A549 (cell line): ENCODE measurements at regions not wholly inside any gene's neighbourhood (a gene's known extent, or its start where the extent isn't known, plus 50 kb on each side); places are given as distances from the start of the nearest gene placed in this dataset.
A peak's percentile ranks its signal among the peaks of the same experiment; 100 is the strongest.

Source experiments
- ATAC-seq, 2 experiments: fragments of 200-7000 bp in 1 of 2; fragments of >200 bp in 1 of 2; cut with Nextera tagmentation in 1 of 2; cut with Tn5 transposase in 1 of 2; 3 replicates each; pipeline versions ENCODE4 v1.8.0 to v1.9.1; 2018 to 2020; ENCODE audit warnings: mild to moderate bottlenecking in 1 of 2, moderate library complexity in 1 of 2
- CTCF ChIA-PET: fragments of 300-600 bp; sonication (Branson Sonifier 250); formaldehyde crosslinking; extraction: SDS; loops from one replicate; lab custom pipeline; 2021; ENCODE audit warnings: antibody characterized with exemption, inconsistent platforms; lab: Yijun Ruan, JAX
- POLR2A ChIA-PET: fragments of 350-600 bp; formaldehyde crosslinking; extraction: SDS; loops from one replicate; lab custom pipeline; 2021; ENCODE audit warnings: antibody characterized with exemption, inconsistent platforms; lab: Yijun Ruan, JAX
- DNase-seq, 2 experiments: peaks; one replicate each; pipeline versions ENCODE4 v3.0.0 to v3.0.0-alpha.2; 2011 to 2016; ENCODE audit warnings: low read depth in 1 of 2, low spot score in 1 of 2
- FAIRE-seq: peaks from 2 replicates; lab custom pipeline; 2011; peaks lifted over from hg19 to GRCh38; lab: Jason Lieb, UNC
- H3K27ac ChIP-seq, 2 experiments: fragments of >200 bp; sonication (Bioruptor Twin); formaldehyde crosslinking; 3 replicates each; pipeline ENCODE4 v1.5.1; 2016 to 2017
- H3K4me1 ChIP-seq: fragments of >200 bp; sonication (Bioruptor Twin); formaldehyde crosslinking; 3 replicates; pipeline ENCODE4 v1.6.1; 2016
- H3K4me2 ChIP-seq: fragments of >200 bp; sonication (Bioruptor Twin); formaldehyde crosslinking; 3 replicates; pipeline ENCODE4 v1.6.1; 2016
- H3K4me3 ChIP-seq: fragments of >200 bp; sonication (Bioruptor Twin); formaldehyde crosslinking; 3 replicates; pipeline ENCODE4 v1.5.1; 2016
- H3K9me3 ChIP-seq: fragments of >200 bp; sonication (Bioruptor Twin); formaldehyde crosslinking; 3 replicates; pipeline ENCODE4 v1.6.1; 2016
- CBX2 ChIP-seq: fragments of 200-600 bp; sonication (generic); IDR thresholded peaks from 2 replicates; pipeline ENCODE4 v1.6.1; 2016; ENCODE audit warnings: low read depth, mild to moderate bottlenecking, borderline replicate concordance
- CBX8 ChIP-seq: fragments of 200-600 bp; sonication (generic); IDR thresholded peaks from 2 replicates; pipeline ENCODE4 v1.6.1; 2016
- CEBPB ChIP-seq, 2 experiments: fragments of >200 bp in 1 of 2; sonication (Bioruptor Twin) in 1 of 2; formaldehyde crosslinking in 1 of 2; IDR thresholded peaks; 2 replicates each; pipeline ENCODE4 v1.6.1; 2012 to 2016
- EHF ChIP-seq: fragments of 250-450 bp; sonication (Bioruptor Pico); IDR thresholded peaks from 2 replicates; pipeline ENCODE4 v1.5.0; 2020; ENCODE audit warnings: mild to moderate bottlenecking
- EP300 ChIP-seq, 2 experiments: fragments of >200 bp; sonication (Bioruptor Twin); formaldehyde crosslinking; IDR thresholded peaks; 2 replicates in 1 of 2; 3 replicates in 1 of 2; pipeline ENCODE4 v1.6.1; 2016 to 2017
- FOSL2 ChIP-seq, 2 experiments: fragments of 450-650 bp in 1 of 2; fragments of >200 bp in 1 of 2; sonication (Bioruptor Twin) in 1 of 2; formaldehyde crosslinking; IDR thresholded peaks; 2 replicates each; pipeline versions ENCODE4 v1.5.0 to v1.6.1; 2016 to 2020; ENCODE audit warnings: mild to moderate bottlenecking in 1 of 2, moderate library complexity in 1 of 2
- FOXS1 ChIP-seq: fragments of 250-450 bp; sonication (Bioruptor Pico); IDR thresholded peaks from 2 replicates; pipeline ENCODE4 v1.5.0; 2020; ENCODE audit warnings: mild to moderate bottlenecking, moderate library complexity
- GATA3 ChIP-seq: IDR thresholded peaks from 2 replicates; pipeline ENCODE4 v1.6.1; 2012; ENCODE audit warnings: borderline replicate concordance
- HDAC2 ChIP-seq: fragments of 200-600 bp; sonication (generic); IDR thresholded peaks from 2 replicates; pipeline ENCODE4 v1.6.1; 2016
- JUNB ChIP-seq: fragments of >200 bp; sonication (Bioruptor Twin); formaldehyde crosslinking; IDR thresholded peaks from 2 replicates; pipeline ENCODE4 v1.6.1; 2016
- KDM5A ChIP-seq: fragments of 200-600 bp; sonication (generic); IDR thresholded peaks from 2 replicates; pipeline ENCODE4 v1.6.1; 2016; ENCODE audit warnings: antibody characterized with exemption, mild to moderate bottlenecking
- MAZ ChIP-seq: fragments of 150-350 bp; IDR thresholded peaks from 2 replicates; pipeline ENCODE4 v1.6.1; 2014; ENCODE audit warnings: antibody characterized with exemption, low read depth, low read length, borderline replicate concordance
- MYC ChIP-seq: IDR thresholded peaks from 2 replicates; pipeline ENCODE4 v1.6.1; 2012; ENCODE audit warnings: mild to moderate bottlenecking, inconsistent platforms, low read length, improper control_type of control experiment, borderline replicate concordance
- NFE2L2 ChIP-seq: fragments of 150-350 bp; conservative IDR thresholded peaks from 2 replicates; pipeline ENCODE4 v1.6.1; 2014; ENCODE audit warnings: low read length
- NPAS2 ChIP-seq: fragments of 250-450 bp; sonication (Bioruptor Pico); IDR thresholded peaks from 2 replicates; pipeline ENCODE4 v1.8.0; 2022; ENCODE audit warnings: mild to moderate bottlenecking, moderate library complexity, borderline replicate concordance
- NR3C1 ChIP-seq: fragments of >200 bp; sonication (Bioruptor Twin); formaldehyde crosslinking; IDR thresholded peaks from 3 replicates; pipeline ENCODE4 v1.6.1; 2017
- PHF8 ChIP-seq: fragments of 200-600 bp; sonication (generic); IDR thresholded peaks from 2 replicates; pipeline ENCODE4 v1.6.1; 2016; ENCODE audit warnings: low read depth, mild to moderate bottlenecking, antibody characterized with exemption, moderate library complexity, borderline replicate concordance
- POLR2AphosphoS2 ChIP-seq: conservative IDR thresholded peaks from 2 replicates; pipeline ENCODE4 v1.6.1; 2012; ENCODE audit warnings: low read length, improper control_type of control experiment, inconsistent platforms
- RAD21 ChIP-seq, 2 experiments: fragments of >200 bp in 1 of 2; sonication (Bioruptor Twin) in 1 of 2; formaldehyde crosslinking in 1 of 2; IDR thresholded peaks in 1 of 2; conservative IDR thresholded peaks in 1 of 2; 2 replicates in 1 of 2; 3 replicates in 1 of 2; pipeline ENCODE4 v1.6.1; 2012 to 2018; ENCODE audit warnings: inconsistent platforms in 1 of 2
- RCOR1 ChIP-seq: fragments of 150-350 bp; IDR thresholded peaks from 2 replicates; pipeline ENCODE4 v1.6.1; 2014; ENCODE audit warnings: antibody characterized with exemption, low read length, low read depth
- SMC3 ChIP-seq: fragments of >200 bp; sonication (Bioruptor Twin); formaldehyde crosslinking; IDR thresholded peaks from 3 replicates; pipeline ENCODE4 v1.6.1; 2018; ENCODE audit warnings: inconsistent platforms
- TP53 ChIP-seq: fragments of 250-450 bp; sonication (Bioruptor Pico); IDR thresholded peaks from 2 replicates; pipeline ENCODE4 v1.5.0; 2021; ENCODE audit warnings: mild to moderate bottlenecking, moderate library complexity
- ZFP36 ChIP-seq: fragments of 450-650 bp; IDR thresholded peaks from 2 replicates; pipeline ENCODE4 v1.6.1; 2014; ENCODE audit warnings: borderline replicate concordance; ENCODE audit not compliant: partially characterized antibody
- WGBS: methylation state at CpG from one replicate; pipeline ENCODE4 v1.1.6; 2017; ENCODE audit errors: missing lambda C conversion rate; 5-methylcytosine and 5-hydroxymethylcytosine counted together
- TF ChIP-seq, protein P1 (sequence below): fragments of 250-450 bp; sonication (Bioruptor Pico); IDR thresholded peaks from 2 replicates; pipeline ENCODE4 v1.5.0; 2021; ENCODE audit warnings: mild to moderate bottlenecking, moderate library complexity, borderline replicate concordance
- TF ChIP-seq, protein P2 (sequence below): fragments of >200 bp; sonication (Bioruptor Twin); formaldehyde crosslinking; IDR thresholded peaks from 2 replicates; pipeline ENCODE4 v1.6.1; 2016
- TF ChIP-seq, protein P3 (sequence below): fragments of 150-350 bp; IDR thresholded peaks from 2 replicates; pipeline ENCODE4 v1.6.1; 2014; ENCODE audit warnings: low read depth, mild to moderate bottlenecking, low read length

DNA sequence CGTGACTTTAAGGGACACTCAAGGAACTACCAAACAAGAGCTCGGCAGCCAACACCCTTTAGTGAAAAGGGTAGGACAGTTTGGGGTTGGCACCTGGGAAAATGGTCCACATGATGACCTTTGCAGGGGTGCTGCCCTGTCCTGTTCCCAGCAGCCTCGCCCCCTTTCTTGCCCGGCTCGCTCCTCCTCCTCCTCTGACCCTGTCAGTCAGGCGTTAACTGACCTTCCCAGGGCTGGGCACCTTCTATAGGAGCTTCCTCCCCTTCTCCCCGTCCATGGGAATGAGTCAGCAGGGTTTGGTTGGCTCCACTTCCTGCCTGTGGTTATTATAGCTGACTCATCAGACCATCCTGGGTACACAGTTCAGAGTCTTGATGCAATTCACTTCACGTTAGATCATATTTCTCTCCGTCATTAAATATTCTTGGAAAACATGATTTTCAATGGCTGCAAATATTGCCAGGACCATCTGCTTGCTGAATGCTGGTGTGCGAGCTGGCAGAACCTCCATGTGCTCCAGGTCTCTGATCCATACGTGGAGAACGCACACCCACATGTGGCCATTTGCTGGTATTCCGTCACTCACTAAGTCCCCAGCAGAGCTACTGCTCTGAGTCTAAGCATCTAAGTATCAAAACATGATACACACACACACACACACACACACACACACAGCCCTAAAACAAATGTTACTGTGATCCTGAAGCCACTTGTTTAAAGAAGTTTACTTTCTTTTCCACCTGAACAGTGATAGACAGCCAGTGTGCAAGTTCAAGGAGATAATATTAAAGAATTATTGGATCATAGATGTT lies 185.0 kb downstream of the ANAPC1 start (continued):
- TF ChIP-seq CEBPB (IDR thresholded peaks at IDR 0.05): peak; percentile 66 to 88; a peak in 3 of 4 replicates
- TF ChIP-seq SMC3: peak; percentile 91
- peak; percentile 96 for TF ChIP-seq JUNB
- peak; percentile 92 to 95 for TF ChIP-seq RAD21 (conservative IDR thresholded peaks at IDR 0.05 in 1 of 2, IDR thresholded peaks at IDR 0.05 in 1 of 2)
- peak; percentile 92 for TF ChIP-seq FOSL2 (IDR thresholded peaks at IDR 0.05)
- peak; percentile 98 for TF ChIP-seq FOSL2 (CRISPR knock-in tag; IDR thresholded peaks at IDR 0.05)
- no peak for TF ChIP-seq NR3C1
- no peak for TF ChIP-seq HDAC2
- TF ChIP-seq EP300 (IDR thresholded peaks at IDR 0.05): peak; percentile 73 to 82; a peak in 3 of 5 replicates
- TF ChIP-seq, all 56 proteins: peak for 17

DNA sequence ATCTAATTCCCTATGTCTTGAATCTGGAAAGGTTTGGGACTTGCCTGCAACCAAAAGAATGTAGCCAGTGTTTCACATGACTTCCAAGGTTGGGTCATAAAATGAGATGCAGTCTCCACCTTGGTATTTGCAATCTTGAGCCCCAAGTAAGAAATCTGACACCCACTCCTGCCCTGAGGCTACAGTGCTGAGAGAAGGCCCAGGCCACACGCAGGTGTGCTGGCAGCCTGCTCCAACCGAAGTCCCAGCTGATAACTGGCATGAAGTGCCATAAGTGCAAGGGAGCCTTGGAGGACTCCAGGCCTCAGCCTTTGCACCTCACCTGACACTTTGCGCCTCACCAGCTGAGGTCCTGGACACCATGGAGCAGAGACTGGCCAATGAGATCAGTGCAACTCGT lies 182.7 kb downstream of the ANAPC1 start:
- ChIA-PET POLR2A (interaction anchor here (1.3 kb wide), 1 partner anchor 581 kb away, joined by 3 read pairs; the partner anchor contains the start of gene BCL2L11), CTCF (interaction anchor here (0.9 to 3.8 kb wide), 5 partner anchors 9 to 592 kb away, joined by 3 to 23 read pairs (median 5); no protein-coding TSS in a partner anchor)
- peaks cover 61% of the 10 kb centered on the region for H3K4me1 ChIP-seq
- WGBS: 91% methylated on average over 3 of the region's 4 CpGs
- no peak overlapping the region for H3K4me3 ChIP-seq
- no peak overlapping the region for H3K4me2 ChIP-seq
- DNase-seq: no peak
- FAIRE-seq: no peak
- no peak for TF ChIP-seq EP300 (IDR thresholded peaks at IDR 0.05)
- TF ChIP-seq PHF8: no peak
- TF ChIP-seq MYC: no peak
- TF ChIP-seq, protein P1, sequence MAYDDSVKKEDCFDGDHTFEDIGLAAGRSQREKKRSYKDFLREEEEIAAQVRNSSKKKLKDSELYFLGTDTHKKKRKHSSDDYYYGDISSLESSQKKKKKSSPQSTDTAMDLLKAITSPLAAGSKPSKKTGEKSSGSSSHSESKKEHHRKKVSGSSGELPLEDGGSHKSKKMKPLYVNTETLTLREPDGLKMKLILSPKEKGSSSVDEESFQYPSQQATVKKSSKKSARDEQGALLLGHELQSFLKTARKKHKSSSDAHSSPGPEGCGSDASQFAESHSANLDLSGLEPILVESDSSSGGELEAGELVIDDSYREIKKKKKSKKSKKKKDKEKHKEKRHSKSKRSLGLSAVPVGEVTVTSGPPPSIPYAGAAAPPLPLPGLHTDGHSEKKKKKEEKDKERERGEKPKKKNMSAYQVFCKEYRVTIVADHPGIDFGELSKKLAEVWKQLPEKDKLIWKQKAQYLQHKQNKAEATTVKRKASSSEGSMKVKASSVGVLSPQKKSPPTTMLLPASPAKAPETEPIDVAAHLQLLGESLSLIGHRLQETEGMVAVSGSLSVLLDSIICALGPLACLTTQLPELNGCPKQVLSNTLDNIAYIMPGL: no peak
- TF ChIP-seq, protein P2, sequence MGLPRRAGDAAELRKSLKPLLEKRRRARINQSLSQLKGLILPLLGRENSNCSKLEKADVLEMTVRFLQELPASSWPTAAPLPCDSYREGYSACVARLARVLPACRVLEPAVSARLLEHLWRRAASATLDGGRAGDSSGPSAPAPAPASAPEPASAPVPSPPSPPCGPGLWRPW: no peak
- no peak for TF ChIP-seq FOSL2 (IDR thresholded peaks at IDR 0.05)
- no peak for TF ChIP-seq FOSL2 (CRISPR knock-in tag; IDR thresholded peaks at IDR 0.05)
- no peak for TF ChIP-seq FOXS1 (CRISPR knock-in tag)
- TF ChIP-seq RCOR1: no peak
- no peak for TF ChIP-seq NPAS2 (CRISPR knock-in tag)
- no peak for TF ChIP-seq EHF (CRISPR knock-in tag)
- ATAC-seq: no peak
- H3K27ac ChIP-seq: peak overlapping the region; percentile 34 to 88; a peak in 5 of 6 replicates
- H3K9me3 ChIP-seq: no peaks in the 10 kb centered on the region

DNA sequence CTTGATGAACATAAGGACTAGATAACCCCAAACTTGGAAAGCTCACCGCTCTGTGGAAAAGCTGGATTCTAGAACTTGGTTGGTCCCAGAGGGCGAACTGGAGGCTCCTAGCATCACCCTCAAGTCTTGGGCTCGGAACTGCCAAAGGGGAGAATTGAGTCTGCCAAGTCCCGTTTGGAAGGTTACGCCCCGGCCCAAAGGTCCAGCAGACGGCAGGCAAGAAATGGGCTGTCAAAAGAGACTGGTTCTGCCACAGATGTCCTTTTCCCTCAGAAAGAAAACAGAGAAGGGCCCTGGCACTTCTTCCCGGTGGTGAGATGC lies 182.2 kb downstream of the ANAPC1 start:
- H3K4me2 ChIP-seq: no peak overlapping the region
- no peaks in the 10 kb centered on the region for H3K9me3 ChIP-seq
- peak overlapping the region; percentile 73 to 88; a peak in 5 of 6 replicates for H3K27ac ChIP-seq
- DNase-seq (no peak), ATAC-seq (no peak)
- no peak overlapping the region for H3K4me3 ChIP-seq
- POLR2A ChIA-PET: interaction anchor here (1.3 kb wide), 1 partner anchor 581 kb away, joined by 3 read pairs; the partner anchor contains the start of gene BCL2L11
- H3K4me1 ChIP-seq: peaks cover 65% of the 10 kb centered on the region
- CTCF ChIA-PET: interaction anchor here (0.9 to 3.8 kb wide), 7 partner anchors 8 to 604 kb away, joined by 3 to 23 read pairs (median 5); no protein-coding TSS in a partner anchor
- 94% methylated on average over 8 of the region's 8 CpGs for WGBS
- TF ChIP-seq CBX2: no peak
- TF ChIP-seq KDM5A: no peak
- no peak for TF ChIP-seq CEBPB (IDR thresholded peaks at IDR 0.05)
- TF ChIP-seq FOXS1 (CRISPR knock-in tag): no peak
- no peak for TF ChIP-seq TP53 (CRISPR knock-in tag)
- TF ChIP-seq CBX8: no peak
- TF ChIP-seq, protein P1: no peak
- no peak for TF ChIP-seq POLR2AphosphoS2
- no peak for TF ChIP-seq PHF8
- TF ChIP-seq, protein P3, sequence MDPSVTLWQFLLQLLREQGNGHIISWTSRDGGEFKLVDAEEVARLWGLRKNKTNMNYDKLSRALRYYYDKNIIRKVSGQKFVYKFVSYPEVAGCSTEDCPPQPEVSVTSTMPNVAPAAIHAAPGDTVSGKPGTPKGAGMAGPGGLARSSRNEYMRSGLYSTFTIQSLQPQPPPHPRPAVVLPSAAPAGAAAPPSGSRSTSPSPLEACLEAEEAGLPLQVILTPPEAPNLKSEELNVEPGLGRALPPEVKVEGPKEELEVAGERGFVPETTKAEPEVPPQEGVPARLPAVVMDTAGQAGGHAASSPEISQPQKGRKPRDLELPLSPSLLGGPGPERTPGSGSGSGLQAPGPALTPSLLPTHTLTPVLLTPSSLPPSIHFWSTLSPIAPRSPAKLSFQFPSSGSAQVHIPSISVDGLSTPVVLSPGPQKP: no peak
- TF ChIP-seq ZFP36: no peak
- no peak for TF ChIP-seq MAZ
- no peak for TF ChIP-seq JUNB
- TF ChIP-seq GATA3: no peak
- TF ChIP-seq NFE2L2: no peak
- no peak for TF ChIP-seq SMC3
- no peak for TF ChIP-seq MYC
- TF ChIP-seq, all 56 proteins: peak for 0
- FAIRE-seq: no peak
